Glomerular visceral epithelial cell (primary cell): ENCODE measurements at regions not wholly inside any gene's neighbourhood (a gene's known extent, or its start where the extent isn't known, plus 50 kb on each side); places are given as distances from the start of the nearest gene placed in this dataset.

Experiments
- DNase-seq: peaks from one replicate; pipeline ENCODE4 v3.0.0-alpha.2; 2016; ENCODE audit errors: extremely low spot score

DNA sequence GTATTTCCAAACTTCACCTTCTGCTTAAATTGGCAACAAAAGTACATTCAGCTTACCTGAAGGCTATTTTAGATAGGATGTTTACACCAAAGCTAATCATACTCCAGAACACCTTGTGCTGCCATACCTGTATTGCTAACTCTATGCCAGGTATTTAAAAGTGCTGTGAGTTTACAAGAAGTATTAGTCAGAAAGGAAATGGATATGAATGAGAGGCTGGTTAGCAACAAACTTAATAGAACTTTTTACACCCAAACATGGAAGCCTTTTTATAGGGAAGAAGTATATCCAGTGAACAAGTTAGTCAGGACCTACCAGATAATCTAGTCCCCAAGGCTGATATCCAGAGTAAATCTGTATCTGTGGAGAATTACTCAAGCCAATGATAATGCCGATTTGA, 131.2 kb upstream of the SPRY1 start:
- DNase-seq = no peak

DNA sequence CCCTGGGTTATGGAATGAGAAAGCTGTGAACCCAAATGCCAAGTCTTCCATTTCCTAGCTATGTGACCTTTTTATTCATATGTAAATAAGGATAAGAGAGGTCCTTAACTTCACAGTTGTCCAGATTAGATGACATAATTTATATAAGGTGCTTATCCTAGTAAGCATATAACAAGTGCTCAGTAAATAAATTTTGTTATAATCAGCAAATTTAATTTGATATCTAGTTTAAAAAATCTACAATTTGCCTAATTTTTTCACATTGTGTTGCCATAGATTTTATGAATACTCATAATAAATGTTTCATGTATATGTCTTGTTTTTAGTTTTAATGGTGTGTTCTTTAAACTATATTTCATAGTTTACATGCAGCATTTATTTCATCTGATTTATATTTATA, 130.4 kb upstream of the SPRY1 start:
- no peak for DNase-seq

DNA sequence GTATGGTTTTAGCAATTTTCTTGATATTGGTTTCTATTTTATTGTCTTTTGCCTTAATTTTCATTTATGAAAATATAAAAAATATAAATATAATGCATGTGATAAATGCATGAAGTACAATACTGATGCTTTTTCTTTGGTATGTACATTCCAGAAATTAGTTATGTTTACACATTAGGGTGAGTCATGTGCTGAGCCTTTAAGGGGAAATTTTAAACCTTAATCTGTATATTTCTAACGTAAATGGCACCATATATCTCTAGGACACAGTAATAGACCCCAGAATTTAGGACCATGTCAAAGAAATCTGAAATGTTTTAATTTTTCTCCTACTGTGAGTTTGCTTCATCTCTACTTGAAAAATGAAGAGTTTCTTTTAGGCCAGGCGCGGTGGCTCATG, 117.8 kb upstream of the SPRY1 start:
- no peak for DNase-seq

DNA sequence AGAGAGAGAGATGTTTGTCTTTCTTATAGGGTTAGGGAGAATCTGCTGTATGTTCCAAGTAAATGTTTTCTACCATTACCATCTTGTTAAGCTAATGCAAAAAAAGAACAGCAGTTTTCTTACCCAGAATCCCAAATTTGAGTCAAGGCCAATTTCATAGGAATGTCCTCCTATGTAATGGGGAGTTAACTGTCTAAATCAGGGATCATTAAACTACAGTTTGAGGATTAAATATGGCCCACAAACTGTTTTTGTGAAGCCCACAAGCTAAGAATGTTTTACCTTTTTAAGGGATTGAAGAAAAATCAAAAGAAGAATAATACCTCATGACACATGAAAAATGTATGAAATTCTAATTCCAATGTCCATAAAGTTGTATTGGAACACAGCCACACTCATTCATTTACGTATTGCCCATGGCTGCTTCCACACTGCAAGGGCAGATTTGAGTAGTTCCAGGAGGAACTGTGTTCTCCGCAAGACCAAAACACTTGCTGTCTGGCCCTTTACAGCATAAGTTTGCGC, 113.2 kb upstream of the SPRY1 start:
- DNase-seq = no peak

DNA sequence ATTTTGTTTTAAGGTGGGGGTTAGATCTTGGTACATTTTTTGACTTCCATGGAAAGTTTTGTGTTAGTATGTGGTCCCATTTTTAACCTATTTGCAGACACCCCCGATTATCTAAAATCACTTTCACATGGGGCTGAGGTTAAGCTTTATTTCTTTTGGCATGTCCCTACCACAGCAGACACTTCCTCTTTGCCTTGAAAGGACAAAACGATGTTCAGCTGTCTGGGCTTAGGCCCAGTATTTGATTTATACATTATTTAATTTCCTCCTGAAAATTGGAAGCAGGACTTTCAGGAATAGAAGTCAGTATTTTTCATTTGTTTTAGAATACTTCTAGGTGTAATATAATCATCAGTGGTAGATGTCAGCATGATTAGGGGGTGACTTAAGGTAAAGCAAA, 112.4 kb upstream of the SPRY1 start:
- no peak for DNase-seq

DNA sequence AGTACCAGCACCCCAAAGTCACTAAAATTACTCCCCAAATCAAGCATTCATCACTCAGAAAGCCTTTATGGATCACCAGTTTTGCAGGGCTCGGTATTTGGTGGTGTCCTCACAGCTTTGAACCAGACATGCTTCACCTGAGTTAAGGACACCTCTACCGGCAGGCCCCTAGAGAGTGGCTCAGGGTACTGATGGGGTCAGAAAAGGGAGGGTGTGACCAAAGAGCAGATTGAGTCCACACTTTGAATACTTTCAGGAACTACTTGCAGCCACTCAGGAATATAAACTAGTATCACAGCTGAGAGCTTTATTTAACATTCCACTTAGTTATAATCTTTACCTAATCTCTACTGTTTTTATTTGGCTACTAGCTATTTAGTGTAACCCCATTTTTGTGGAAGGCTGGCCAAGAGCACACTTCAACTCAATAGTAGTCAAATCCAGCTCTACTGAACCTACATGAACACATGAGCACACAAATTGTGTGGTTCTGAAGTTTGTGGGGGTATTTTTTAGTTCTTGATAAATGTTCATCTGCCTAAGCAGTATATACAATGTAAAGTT, 109.6 kb upstream of the SPRY1 start:
- DNase-seq = no peak

DNA sequence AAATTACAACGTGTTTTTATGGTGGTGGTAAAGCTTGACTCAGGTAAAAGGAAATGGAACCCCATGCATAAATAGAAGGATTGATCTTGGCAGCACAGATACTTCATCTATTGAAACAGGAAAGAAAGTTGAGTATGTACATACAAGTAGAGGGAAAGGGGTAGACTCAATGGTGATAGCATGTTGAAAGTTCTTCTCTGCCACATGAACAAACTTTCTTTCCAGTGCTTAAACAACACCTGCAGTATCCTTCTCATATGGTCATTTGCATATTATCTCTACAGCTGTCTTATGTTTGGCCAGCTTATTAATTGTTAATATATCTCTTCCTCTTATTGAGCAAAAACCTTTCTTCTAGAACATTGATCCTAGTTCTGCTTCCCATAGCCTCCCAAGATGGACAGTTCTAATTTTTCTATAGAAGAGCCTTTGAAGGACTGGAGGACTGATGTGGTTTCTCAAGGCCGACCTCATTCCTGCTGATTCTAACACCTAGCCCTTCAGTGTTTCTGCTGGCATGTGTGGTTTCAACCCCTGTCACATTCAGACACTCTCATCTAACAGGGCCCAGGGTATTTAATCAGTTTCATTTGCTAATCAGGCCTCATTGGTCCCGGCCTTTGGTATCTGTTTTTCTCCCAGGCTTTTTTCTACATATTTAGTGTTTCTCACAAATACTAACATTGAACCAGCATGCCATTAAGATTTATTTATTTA, 108.1 kb upstream of the SPRY1 start:
- DNase-seq = no peak

DNA sequence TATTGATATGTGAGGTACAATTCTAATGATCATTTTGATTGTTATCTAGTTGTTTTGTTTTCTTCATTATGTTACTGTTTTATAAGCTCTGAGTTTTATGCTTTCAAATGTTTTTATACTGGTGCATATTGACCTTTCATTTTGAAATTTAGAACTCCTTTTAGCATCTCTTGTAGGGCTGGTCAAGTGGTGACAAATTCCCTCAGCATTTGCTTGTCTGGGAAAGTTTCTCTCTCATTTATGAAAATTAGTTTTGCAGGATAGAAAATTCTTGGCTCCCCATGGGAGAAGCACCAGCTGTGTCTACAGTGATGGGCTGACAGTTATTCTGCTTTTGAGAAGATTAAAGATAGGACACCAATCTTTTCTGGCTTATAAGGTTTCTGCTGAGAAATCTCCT, 105.3 kb upstream of the SPRY1 start:
- DNase-seq = no peak

DNA sequence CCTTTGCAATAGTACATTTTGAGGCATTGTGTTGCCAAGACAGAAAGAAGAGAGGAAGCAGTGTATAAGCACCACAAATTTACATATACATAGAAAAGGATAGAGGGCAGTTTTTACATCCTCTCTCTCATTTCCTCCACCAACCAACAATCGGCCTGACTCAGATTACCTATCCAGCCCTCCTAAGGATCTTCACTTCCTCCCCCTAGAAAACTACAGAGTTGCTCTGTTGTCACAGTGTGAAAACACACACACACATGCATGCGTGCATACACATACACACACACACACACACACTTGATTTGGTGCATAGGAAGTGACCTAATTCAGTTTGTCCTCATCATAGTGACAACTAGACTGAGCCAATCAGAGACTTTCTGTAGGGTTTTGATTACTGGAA, 98.8 kb upstream of the SPRY1 start:
- no peak for DNase-seq

DNA sequence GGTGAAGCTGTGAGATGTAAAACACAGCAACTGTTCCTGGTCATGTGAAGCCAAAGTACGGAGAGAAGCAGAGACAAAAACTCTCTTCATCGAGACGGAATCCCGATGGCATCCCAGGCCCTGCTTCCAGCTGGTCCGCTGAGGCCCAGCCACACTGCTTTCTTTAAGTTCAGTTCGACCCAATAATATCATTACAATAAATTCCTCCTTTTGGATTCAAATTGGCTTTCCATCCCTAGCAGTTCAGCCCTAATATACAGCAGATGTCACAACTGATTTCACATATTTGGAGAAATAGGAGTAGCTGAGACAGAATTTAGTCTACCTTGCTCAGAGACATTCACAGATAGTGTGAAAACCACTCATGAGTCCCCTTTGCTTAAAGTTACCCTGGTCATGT, 98.3 kb upstream of the SPRY1 start:
- DNase-seq = no peak

DNA sequence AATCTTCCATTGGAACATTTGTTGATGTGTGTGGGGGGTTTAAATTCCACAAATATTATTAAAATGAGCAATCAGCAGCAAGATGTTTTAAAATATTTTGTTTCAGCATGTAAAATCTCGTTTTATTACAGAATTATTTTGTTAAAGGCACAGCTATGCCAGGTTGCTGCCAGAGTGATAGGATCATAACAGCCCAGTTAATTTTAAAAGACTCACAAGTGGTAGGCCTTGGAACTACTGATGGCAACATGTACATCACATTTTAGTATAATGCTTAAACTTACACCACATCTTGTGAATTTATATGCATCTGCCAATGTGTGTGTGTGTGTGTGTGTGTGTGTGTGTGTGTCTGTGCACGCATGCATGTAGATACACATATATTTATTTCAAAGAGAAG, 97.8 kb upstream of the SPRY1 start:
- no peak for DNase-seq

DNA sequence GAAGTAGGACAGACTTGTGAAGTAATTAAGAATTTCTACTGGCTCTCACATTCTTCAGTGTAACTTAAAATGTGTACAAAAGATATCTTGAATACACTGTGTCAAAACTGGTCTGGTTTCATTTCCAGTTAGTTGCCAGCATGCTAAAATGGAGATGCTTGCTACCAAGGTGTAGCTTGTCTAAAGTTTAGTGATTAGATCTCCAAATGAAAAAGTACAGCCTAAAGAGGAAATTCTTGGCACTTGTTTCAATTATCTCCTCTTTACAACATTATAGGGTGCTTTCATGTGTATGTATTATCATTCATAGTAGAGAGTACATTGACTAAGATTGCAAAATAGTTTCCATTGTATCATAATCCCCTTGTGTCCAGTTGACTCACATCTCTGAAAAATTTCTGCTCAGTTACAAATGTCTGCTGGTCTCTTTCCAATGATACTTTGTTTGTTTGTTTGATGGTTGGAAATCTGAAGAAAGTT, 97.3 kb upstream of the SPRY1 start:
- no peak for DNase-seq

DNA sequence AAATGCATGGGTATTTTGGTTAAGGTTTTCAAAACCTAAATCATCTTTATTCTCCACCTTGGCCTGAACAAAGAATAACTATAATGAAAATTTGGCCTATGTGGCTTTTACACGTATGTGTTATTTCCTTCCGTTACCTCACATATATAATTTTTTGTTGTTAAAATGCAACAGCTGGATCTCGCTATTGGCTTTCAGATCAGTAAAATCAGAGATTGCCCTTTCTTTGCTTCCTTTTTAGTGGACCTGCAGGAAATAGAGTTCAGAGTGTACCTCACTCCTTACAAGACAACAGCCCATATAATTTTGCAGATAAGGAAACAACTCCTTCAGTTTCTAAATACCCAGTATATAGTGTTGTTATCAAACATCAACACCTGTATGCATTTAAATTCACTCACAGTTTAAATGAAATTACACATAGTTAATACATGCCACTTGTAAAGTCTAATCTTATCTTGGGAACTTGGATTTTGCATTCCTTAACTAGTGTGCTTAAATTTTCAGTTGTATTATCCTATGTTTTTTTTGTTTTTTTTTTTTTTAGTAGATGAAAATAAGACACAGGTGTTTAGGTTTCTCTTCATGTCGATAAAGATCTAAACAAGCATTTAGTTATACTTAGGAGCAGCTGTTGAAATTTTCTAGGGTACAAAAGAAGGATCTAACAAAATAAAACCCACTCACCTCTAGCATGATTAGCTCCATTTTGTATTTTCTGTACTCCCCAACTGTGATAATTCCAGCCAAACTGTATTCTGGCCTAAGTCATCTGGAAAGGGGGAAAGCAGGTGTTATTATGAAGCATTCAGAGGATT, 96.2 kb upstream of the SPRY1 start:
- DNase-seq = no peak

DNA sequence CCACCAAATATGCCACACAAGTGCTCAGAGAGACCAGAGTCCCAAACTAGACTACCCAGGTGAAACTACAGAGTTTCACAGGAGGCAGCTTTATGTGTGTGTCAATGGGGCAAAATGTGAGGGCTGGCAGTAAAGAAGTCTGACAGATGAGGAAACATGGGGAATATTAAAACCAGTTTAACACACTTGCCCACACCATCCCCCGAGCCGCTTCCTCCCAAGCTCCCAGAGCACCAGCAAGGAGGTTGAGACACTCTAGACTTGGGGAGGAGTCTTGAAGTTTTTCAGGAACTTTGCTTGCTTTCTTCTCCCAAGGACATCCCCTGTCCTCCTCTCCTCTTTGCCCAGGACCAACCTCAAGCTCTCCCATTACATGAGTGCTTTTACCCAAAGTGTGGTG, 94.7 kb upstream of the SPRY1 start:
- no peak for DNase-seq

DNA sequence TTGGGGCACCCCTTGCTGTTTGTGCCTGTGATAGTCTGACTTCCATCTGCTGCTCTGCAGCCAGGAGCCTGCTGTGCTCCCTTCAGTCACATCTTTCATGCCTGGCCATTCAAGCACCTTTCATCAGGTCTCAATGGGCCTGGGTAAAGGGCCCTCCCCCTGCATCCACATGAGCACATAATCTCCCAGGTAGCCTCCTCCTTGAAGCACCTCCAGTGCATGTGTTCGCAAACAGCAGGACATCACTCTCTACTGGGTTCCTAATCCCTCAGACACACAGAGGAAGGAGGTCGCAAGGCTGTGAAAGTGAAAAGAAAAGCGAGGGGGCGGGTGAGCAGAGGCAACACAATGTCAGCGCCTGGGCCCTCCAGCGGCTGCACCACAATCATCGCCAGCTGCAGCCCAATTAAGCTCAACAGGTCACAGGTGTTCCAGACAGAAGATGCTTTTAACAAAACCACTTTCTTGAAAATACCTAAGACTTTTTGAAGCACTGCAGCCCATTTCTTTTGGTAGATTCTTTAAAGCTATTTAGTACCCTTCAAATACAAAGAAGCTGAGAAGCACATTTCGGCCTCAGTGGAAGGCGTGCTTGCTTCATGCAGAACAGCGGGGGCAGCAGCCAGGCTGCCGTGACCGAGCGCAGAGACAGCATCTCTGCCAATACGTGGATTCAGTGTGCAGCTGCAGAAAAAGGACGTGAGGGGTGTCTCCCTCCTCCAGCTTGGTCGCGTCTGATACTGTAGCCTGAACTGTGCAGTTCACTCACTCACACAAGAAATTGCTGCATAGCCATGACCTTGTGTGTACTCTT, 92.2 kb upstream of the SPRY1 start:
- DNase-seq = no peak

DNA sequence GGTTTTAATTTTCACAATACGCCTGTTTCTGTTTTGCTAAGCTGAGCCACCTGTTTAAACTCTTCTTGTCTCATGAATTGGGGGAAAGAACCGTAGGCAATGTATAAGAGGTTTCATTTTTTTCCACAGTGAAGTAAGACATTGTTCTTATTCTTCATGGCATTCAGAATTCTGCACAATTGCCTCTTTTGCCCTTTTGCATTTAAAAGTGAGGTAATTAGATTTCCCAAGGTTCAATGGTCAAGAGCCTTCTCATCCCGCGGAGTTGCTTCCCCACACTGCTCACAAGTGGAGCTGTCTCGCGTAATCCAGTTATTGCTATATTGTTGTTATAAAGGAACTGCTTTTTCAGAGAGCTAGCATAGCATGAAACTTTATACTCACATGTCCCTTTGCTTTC, 90.9 kb upstream of the SPRY1 start:
- no peak for DNase-seq

DNA sequence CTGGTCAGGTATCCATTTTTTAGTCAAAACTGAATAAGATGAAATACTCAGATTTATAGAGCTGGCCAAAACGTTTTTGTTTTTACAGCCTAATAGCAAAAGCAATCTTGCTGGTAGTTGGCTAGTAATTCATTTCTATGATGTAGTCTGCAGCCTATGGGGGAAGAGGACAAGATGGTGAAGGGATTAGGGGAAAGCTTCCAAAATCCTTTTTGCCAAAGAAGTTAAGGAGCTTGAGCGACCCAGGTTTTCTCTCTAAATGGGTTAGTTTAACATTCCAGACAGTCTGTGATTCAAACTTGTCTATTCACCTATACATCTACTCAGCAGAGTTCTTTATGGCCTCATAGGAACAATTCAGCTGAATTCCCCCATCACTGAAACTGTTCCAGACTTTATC, 89.8 kb upstream of the SPRY1 start:
- no peak for DNase-seq

DNA sequence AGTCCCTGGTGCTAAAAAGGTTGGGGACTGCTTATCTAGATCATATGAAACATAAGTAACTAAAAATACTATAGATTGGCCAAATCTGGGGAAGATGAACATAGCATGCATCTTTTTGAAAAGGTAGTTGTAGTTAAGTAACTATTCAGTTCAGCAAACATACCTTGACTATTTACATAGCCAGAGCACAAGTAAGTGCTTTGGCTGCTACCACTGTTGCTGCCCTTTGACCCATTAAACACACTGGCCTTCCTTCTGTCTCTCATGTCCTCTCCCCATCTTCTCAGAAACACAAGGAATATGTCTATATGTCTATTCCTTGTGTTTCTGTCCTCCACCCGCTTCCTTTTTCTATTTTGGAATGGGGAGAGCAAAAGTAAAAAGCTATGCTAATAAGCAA, 87.9 kb upstream of the SPRY1 start:
- DNase-seq = no peak

DNA sequence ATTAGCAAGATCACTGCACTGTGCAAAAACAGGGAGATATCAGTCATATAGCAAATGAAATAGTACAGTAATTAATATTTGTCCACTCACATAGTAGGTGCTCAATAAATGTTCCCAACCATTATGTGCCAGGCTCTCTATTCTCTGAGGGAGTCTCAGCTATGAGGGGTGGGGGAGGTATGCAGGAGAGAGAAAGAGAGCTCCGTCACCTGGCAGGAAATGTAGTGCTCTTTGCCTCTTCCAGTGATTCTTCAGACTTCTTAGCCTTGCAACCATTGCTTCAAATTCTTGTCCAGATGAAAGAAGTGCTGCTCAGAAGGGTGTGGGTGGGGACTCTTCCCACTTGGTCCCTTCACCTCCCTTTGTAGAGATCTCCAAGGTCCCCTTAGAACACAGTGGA, 84.5 kb upstream of the SPRY1 start:
- no peak for DNase-seq

DNA sequence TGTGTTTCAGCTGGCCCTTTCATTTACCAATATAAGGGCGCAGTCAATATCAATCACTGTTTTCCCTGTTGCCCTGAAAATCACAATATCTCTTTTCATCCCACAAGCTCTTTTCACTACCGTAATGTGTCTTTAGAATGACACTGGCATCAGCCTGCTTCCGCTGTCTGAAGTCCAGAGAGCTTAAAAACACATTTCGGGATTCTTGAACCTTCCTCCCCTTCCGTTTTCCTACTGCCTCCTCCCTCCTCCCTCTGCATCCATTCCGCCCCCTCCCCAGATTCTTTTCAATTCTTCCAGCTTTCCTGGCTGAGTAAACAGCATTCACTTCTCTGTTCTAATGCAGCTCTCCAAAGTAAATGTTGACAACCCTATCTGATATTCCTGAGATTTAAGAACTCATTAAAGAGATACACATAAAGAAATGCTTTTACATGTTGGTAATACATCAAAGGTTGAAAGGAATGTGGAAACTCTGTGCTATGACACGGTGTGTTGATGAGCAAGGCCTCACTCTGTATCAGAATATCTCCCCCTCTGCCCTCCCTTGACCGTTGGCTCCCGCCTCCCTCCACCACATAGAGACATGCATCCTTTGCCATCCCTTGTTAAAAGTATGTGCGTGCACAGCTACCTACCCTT, 83.5 kb upstream of the SPRY1 start:
- DNase-seq = no peak

DNA sequence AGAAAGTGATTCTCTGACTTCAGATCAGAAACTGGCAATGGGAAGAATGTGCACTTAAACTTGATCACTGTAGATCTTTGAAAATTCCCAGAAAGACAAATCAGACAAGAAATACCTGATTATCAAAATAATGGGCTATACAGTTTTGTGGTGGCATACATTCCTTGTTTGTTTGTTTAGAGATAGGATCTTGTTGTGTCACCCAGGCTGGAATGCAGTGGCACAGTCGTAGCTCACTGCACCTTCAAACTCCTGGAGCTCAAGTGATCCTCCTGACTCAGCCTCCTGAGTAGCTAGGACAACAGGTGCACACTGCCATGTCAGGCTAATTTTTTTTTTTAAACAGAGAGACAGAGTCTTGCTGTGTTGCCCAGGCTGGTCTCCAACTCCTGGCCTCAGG, 81.0 kb upstream of the SPRY1 start:
- DNase-seq = no peak

DNA sequence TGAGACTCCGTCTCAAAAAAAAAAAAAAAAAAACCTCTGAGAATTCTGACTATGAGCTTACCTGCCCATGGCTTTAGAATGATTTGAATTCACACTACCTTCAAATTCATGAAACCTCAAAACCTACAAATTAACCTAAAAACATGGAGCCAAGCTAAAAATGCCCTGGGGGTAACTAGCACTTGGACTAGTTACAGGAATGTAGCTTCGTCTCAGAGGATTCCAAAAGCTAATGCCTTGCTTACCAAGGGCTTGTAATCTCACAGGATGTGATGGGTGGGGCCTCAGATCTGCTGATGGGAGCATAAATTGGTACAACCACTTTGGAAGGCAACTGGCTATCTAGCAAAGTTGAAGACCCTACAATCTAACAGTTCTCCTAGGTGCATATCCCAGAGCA, 79.4 kb upstream of the SPRY1 start:
- DNase-seq = no peak
